Upper lobe of left lung (tissue), 4 donors: ENCODE measurements at regions not wholly inside any gene's neighbourhood (a gene's known extent, or its start where the extent isn't known, plus 50 kb on each side); places are given as distances from the start of the nearest gene placed in this dataset.

ENCODE experiments used
- CTCF ChIP-seq, 6 experiments: fragments of 450-650 bp in 4 of 6; fragments of 200-600 bp in 2 of 6; sonication (generic) in 2 of 6; IDR thresholded peaks; one replicate each; pipeline ENCODE4 v1.5.1; 2016 to 2019; ENCODE audit warnings: antibody characterized with exemption in 6 of 6
- EP300 ChIP-seq, 4 donors: sonication (generic); formaldehyde crosslinking; IDR thresholded peaks; one replicate each; pipeline ENCODE4 v1.5.1; 2017; ENCODE audit warnings: antibody characterized with exemption in 4 of 4, control low read depth in 2 of 4
- POLR2A ChIP-seq, 4 donors: fragments of 450-650 bp; IDR thresholded peaks; one replicate each; pipeline ENCODE4 v1.5.1; 2016 to 2017; ENCODE audit warnings: antibody characterized with exemption in 4 of 4, mild to moderate bottlenecking in 2 of 4
- POLR2AphosphoS5 ChIP-seq, 2 donors: sonication (generic); formaldehyde crosslinking; IDR thresholded peaks; one replicate each; pipeline ENCODE4 v1.5.1; 2017; ENCODE audit warnings: antibody characterized with exemption in 2 of 2

GRCh38 chr2:47277987-47278386, 91.1 kb upstream of the EPCAM start:
- TF ChIP-seq CTCF (IDR thresholded peaks at IDR 0.05) (no peak), POLR2A (IDR thresholded peaks at IDR 0.05) (no peak), EP300 (IDR thresholded peaks at IDR 0.05) (no peak), POLR2AphosphoS5 (IDR thresholded peaks at IDR 0.05) (no peak)
